PC-9 (cell line): ENCODE measurements at regions not wholly inside any gene's neighbourhood (a gene's known extent, or its start where the extent isn't known, plus 50 kb on each side); places are given as distances from the start of the nearest gene placed in this dataset.
A peak's percentile ranks its signal among the peaks of the same experiment; 100 is the strongest.

Experiments used
- BruUV-seq: library from RNA; stranded (reverse); fragments of 400-500 nt; replicated peaks from 2 replicates; lab custom pipeline; 2021; lab: Mats Ljungman, UMichigan
- CTCF ChIA-PET: fragments of 300-600 bp; sonication (Branson Sonifier 250); formaldehyde crosslinking; loops from one replicate; lab custom pipeline; 2022; ENCODE audit warnings: antibody characterized with exemption; lab: Charles Lee
- POLR2A ChIA-PET: fragments of 300-600 bp; sonication (Branson Sonifier 250); formaldehyde crosslinking; loops from one replicate; lab custom pipeline; 2022; ENCODE audit warnings: antibody characterized with exemption; ENCODE audit not compliant: unreplicated experiment; lab: Charles Lee
- DNase-seq, 2 experiments: peaks; one replicate each; pipeline versions ENCODE4 v3.0.0 to v3.0.0-alpha.2; 2015 to 2022; ENCODE audit warnings: mixed read lengths in 1 of 2
- H2AFZ ChIP-seq: fragments of 200-600 bp; sonication (generic); 2 replicates; pipeline ENCODE4 v1.8.1; 2017; ENCODE audit warnings: antibody characterized with exemption
- H3F3A ChIP-seq: fragments of 200-600 bp; sonication (generic); 2 replicates; pipeline ENCODE4 v1.8.1; 2017; ENCODE audit warnings: antibody characterized with exemption, mild to moderate bottlenecking, low read depth; ENCODE audit not compliant: insufficient read depth
- H3K27ac ChIP-seq: fragments of 200-600 bp; sonication (generic); 2 replicates; pipeline ENCODE4 v1.6.1; 2016; ENCODE audit warnings: mixed run types
- H3K27me3 ChIP-seq: fragments of 200-600 bp; sonication (generic); 2 replicates; pipeline ENCODE4 v1.6.1; 2016; ENCODE audit warnings: low read depth, mixed run types; ENCODE audit not compliant: insufficient read depth
- H3K36me3 ChIP-seq: fragments of 200-600 bp; sonication (generic); 2 replicates; pipeline ENCODE4 v1.6.1; 2016; ENCODE audit warnings: low read depth, mixed run types
- H3K4me1 ChIP-seq: fragments of 200-600 bp; sonication (generic); replicated peaks from 2 replicates; pipeline ENCODE4 v1.6.1; 2016; ENCODE audit warnings: mixed run types; ENCODE audit not compliant: insufficient read depth
- H3K4me2 ChIP-seq: fragments of 200-600 bp; sonication (generic); 2 replicates; pipeline ENCODE4 v1.6.1; 2017; ENCODE audit warnings: mixed run types
- H3K4me3 ChIP-seq: fragments of 200-600 bp; sonication (generic); 2 replicates; pipeline ENCODE4 v1.6.1; 2016; ENCODE audit warnings: mixed run types
- H3K79me2 ChIP-seq: fragments of 200-600 bp; sonication (generic); 2 replicates; pipeline ENCODE4 v1.6.1; 2017; ENCODE audit warnings: low read depth, mixed run types
- H3K9me2 ChIP-seq: fragments of 200-600 bp; sonication (generic); 2 replicates; pipeline ENCODE4 v1.8.1; 2017; ENCODE audit warnings: mild to moderate bottlenecking; ENCODE audit not compliant: insufficient read depth
- H3K9me3 ChIP-seq: fragments of 200-600 bp; sonication (generic); 2 replicates; pipeline ENCODE4 v1.8.1; 2016; ENCODE audit warnings: low read depth; ENCODE audit not compliant: insufficient read depth
- H4K20me1 ChIP-seq: fragments of 200-600 bp; sonication (generic); 2 replicates; pipeline ENCODE4 v1.8.1; 2017; ENCODE audit not compliant: insufficient read depth
- EZH2 ChIP-seq: fragments of 200-600 bp; sonication (generic); IDR thresholded peaks from 2 replicates; pipeline ENCODE4 v1.8.0; 2017; ENCODE audit warnings: antibody characterized with exemption, low read depth
- intact Hi-C: fragments of 100-400 bp; cut with micrococcal nuclease; formaldehyde crosslinking; loops from one replicate; pipeline ENCODE4 v1.10.0; 2022; ENCODE audit not compliant: unreplicated experiment
- TF ChIP-seq, protein P1 (sequence below): fragments of 200-600 bp; sonication (generic); conservative IDR thresholded peaks from 2 replicates; pipeline ENCODE4 v1.6.1; 2017; ENCODE audit warnings: mixed run types, antibody characterized with exemption, mild to moderate bottlenecking, moderate library complexity

DNA sequence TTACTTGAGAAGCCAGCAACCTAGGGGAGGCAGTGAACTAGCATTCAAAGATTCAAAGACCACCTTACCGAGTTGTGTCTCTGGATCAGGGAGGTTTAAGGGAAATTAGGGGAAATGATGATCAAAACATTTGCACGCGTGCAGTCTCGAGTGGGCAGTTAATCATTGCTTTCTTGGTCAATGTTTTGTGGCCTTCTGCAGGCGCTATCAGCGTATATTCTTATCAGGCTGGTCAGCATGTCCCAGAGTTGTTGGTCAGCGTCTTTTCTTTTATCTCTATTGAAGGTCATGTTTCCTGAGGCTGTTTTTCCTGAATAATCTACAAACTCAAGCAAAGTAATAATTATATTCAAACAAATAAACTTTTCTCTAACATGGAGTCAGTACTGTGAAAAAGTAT is 84.0 kb upstream of the ZNF81 start:
- TF ChIP-seq EZH2: no peak
- TF ChIP-seq, protein P1, sequence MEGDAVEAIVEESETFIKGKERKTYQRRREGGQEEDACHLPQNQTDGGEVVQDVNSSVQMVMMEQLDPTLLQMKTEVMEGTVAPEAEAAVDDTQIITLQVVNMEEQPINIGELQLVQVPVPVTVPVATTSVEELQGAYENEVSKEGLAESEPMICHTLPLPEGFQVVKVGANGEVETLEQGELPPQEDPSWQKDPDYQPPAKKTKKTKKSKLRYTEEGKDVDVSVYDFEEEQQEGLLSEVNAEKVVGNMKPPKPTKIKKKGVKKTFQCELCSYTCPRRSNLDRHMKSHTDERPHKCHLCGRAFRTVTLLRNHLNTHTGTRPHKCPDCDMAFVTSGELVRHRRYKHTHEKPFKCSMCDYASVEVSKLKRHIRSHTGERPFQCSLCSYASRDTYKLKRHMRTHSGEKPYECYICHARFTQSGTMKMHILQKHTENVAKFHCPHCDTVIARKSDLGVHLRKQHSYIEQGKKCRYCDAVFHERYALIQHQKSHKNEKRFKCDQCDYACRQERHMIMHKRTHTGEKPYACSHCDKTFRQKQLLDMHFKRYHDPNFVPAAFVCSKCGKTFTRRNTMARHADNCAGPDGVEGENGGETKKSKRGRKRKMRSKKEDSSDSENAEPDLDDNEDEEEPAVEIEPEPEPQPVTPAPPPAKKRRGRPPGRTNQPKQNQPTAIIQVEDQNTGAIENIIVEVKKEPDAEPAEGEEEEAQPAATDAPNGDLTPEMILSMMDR: no peak

DNA sequence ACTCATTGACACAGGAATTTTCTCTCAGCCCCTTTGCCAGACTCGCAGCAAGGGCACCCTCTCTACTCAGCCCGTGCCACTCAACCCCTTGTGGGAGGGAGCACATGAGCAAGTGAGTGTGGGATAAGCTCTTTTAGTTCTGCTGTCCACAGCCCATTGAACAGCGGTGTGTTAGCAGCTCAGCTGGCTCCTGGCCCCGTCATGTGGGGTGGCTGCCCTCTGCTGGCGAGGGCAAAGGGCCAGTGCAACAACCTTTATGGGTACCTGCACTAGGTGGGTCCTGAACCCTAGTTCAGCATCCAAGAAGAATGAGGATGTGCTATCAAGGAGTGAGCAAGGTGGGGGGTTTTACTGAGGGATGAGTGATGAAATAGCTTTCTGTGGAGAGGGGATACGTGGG is 85.0 kb upstream of the ZNF81 start:
- H3K4me3 ChIP-seq: no peak overlapping the region
- no peaks in the 10 kb centered on the region for H3K4me1 ChIP-seq
- ChIA-PET CTCF (interaction anchor here (0.8 kb wide), 1 partner anchor 229 kb away, joined by 3 read pairs; no protein-coding TSS in a partner anchor), POLR2A (no interaction called here)
- H3K9me3 ChIP-seq: no peaks in the 10 kb centered on the region
- no peak overlapping the region for H2AFZ ChIP-seq
- H3K27ac ChIP-seq: no peak overlapping the region
- no peak overlapping the region for H3K4me2 ChIP-seq
- H3F3A ChIP-seq: no peaks in the 10 kb centered on the region
- no peaks in the 10 kb centered on the region for H3K36me3 ChIP-seq
- DNase-seq: peak in 1 of 2 experiments; percentile 16
- no peaks in the 10 kb centered on the region for H3K79me2 ChIP-seq
- no peaks in the 10 kb centered on the region for H3K9me2 ChIP-seq
- TF ChIP-seq EZH2: no peak
- TF ChIP-seq, protein P1: peak; percentile 47
- BruUV-seq: no TSS peak
- intact Hi-C loops: no loop called here
- H4K20me1 ChIP-seq: no peaks in the 10 kb centered on the region
- H3K27me3 ChIP-seq: no peaks in the 10 kb centered on the region

More for the DNA sequence above, 84.0 kb upstream of the ZNF81 start:
- CTCF ChIA-PET: no interaction called here
- Histone ChIP-seq H3K9me3 (no peaks in the 10 kb centered on the region), H3K27me3 (no peaks in the 10 kb centered on the region), H3K9me2 (no peaks in the 10 kb centered on the region), H3K4me2 (no peak overlapping the region), H3K4me1 (no peaks in the 10 kb centered on the region), H3K27ac (no peak overlapping the region), H3K79me2 (no peaks in the 10 kb centered on the region), H3F3A (no peaks in the 10 kb centered on the region), H3K4me3 (no peak overlapping the region), H2AFZ (no peak overlapping the region), H3K36me3 (no peaks in the 10 kb centered on the region), H4K20me1 (no peaks in the 10 kb centered on the region)
- POLR2A ChIA-PET: no interaction called here
- intact Hi-C loops: no loop called here
- no peak for DNase-seq
- no TSS peak for BruUV-seq

DNA sequence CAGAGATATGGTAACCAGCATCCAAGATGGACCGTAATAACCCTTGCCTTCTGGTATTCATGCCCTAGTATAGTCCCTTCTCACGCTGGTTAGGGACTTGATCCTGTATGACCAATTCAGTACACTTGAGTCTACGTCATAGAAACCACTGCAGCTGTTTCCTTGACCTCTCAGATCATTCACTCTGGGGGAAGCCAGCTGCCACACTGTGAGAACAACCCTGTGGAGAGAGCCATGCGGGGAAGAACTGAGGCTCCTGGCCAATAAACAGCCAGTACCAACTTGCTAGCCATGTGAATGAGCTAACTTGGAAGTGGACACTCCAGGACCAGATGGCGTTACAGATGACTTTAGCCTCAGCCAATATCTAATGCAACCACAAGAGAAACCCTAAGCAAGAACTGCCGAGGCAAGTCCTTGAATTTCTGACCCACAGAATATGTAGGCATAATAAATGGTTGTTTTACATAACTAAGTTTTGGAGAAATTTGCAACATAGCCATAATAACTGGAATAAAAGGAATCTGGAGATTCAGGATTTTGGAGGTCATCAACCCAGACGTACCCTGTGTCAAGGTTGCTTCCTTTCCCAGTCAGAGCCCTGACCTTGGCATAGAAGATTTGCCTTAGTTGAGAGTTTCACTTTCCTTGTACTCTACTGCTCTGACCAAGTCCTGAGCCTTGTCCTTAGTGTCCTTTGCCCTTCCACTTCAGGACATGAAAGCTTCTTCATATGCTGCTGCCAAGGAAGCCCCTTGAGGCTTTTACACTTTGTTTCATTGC is 87.3 kb upstream of the ZNF81 start:
- Histone ChIP-seq H3K9me3 (no peaks in the 10 kb centered on the region), H3K4me1 (no peaks in the 10 kb centered on the region), H4K20me1 (no peaks in the 10 kb centered on the region), H3K27me3 (no peaks in the 10 kb centered on the region), H3K4me2 (no peak overlapping the region), H3K36me3 (no peaks in the 10 kb centered on the region), H3K9me2 (no peaks in the 10 kb centered on the region), H3F3A (no peaks in the 10 kb centered on the region), H3K27ac (no peak overlapping the region), H3K79me2 (no peaks in the 10 kb centered on the region), H3K4me3 (no peak overlapping the region), H2AFZ (no peak overlapping the region)
- no peak for DNase-seq
- intact Hi-C loops: no loop called here
- BruUV-seq: no TSS peak
- CTCF ChIA-PET: no interaction called here
- TF ChIP-seq, protein P1: no peak
- TF ChIP-seq EZH2: no peak
- POLR2A ChIA-PET: interaction anchor here (0.5 kb wide), 1 partner anchor 98 kb away, joined by 3 read pairs; no protein-coding TSS in a partner anchor
